Neural progenitor cell (in vitro differentiated cells): ENCODE measurements at regions not wholly inside any gene's neighbourhood (a gene's known extent, or its start where the extent isn't known, plus 50 kb on each side); places are given as distances from the start of the nearest gene placed in this dataset.

Source experiments
- DNase-seq: peaks from one replicate; pipeline ENCODE4 v3.0.0-alpha.2; 2016; ENCODE audit warnings: low spot score
- H2AFZ ChIP-seq: fragments of 200-600 bp; sonication (generic); replicated peaks from 2 replicates; pipeline ENCODE4 v1.6.1; 2016; ENCODE audit warnings: antibody characterized with exemption
- H3F3A ChIP-seq: fragments of 200-600 bp; sonication (generic); 2 replicates; pipeline ENCODE4 v1.6.1; 2016; ENCODE audit warnings: antibody characterized with exemption, low read depth
- H3K27ac ChIP-seq: fragments of 200-600 bp; sonication (generic); 2 replicates; pipeline ENCODE4 v1.5.1; 2016; ENCODE audit warnings: mild to moderate bottlenecking
- H3K27me3 ChIP-seq: fragments of 200-600 bp; sonication (generic); 2 replicates; pipeline ENCODE4 v1.6.1; 2016; ENCODE audit warnings: mild to moderate bottlenecking, moderate library complexity
- H3K36me3 ChIP-seq: fragments of 200-600 bp; sonication (generic); 2 replicates; pipeline ENCODE4 v1.5.1; 2016
- H3K4me1 ChIP-seq: fragments of 200-600 bp; sonication (generic); 2 replicates; pipeline ENCODE4 v1.6.1; 2016; ENCODE audit warnings: mixed run types
- H3K4me2 ChIP-seq: fragments of 200-600 bp; sonication (generic); 2 replicates; pipeline ENCODE4 v1.6.1; 2016
- H3K4me3 ChIP-seq: fragments of 200-600 bp; sonication (generic); 2 replicates; pipeline ENCODE4 v1.5.1; 2016
- H3K79me2 ChIP-seq: fragments of 200-600 bp; sonication (generic); 2 replicates; pipeline ENCODE4 v1.6.1; 2016; ENCODE audit warnings: low read depth
- H3K9ac ChIP-seq: fragments of 200-600 bp; sonication (generic); 2 replicates; pipeline ENCODE4 v1.6.1; 2016
- H3K9me3 ChIP-seq: fragments of 200-600 bp; sonication (generic); 2 replicates; pipeline ENCODE4 v1.5.1; 2016; ENCODE audit warnings: low read depth
- H4K20me1 ChIP-seq: fragments of 200-600 bp; sonication (generic); 2 replicates; pipeline ENCODE4 v1.6.1; 2016; ENCODE audit warnings: low read depth
- H3K27ac Mint-ChIP-seq: 3 replicates; pipeline ENCODE4 v1.8.0; 2021; ENCODE audit warnings: mixed read lengths
- H3K27me3 Mint-ChIP-seq: 2 replicates; pipeline ENCODE4 v1.8.0; 2022; ENCODE audit warnings: low read depth, mild to moderate bottlenecking, inconsistent platforms, moderate library complexity, mixed read lengths; ENCODE audit not compliant: insufficient read depth
- H3K36me3 Mint-ChIP-seq: 3 replicates; pipeline ENCODE4 v1.8.0; 2021; ENCODE audit warnings: mixed read lengths
- H3K4me1 Mint-ChIP-seq: 3 replicates; pipeline ENCODE4 v1.8.0; 2021; ENCODE audit warnings: mixed read lengths
- H3K4me3 Mint-ChIP-seq: 3 replicates; pipeline ENCODE4 v1.8.0; 2021; ENCODE audit warnings: mild to moderate bottlenecking, moderate library complexity, mixed read lengths
- H3K9me3 Mint-ChIP-seq: 3 replicates; pipeline ENCODE4 v1.8.0; 2020; ENCODE audit warnings: mixed read lengths
- CTCF ChIP-seq: fragments of 200-600 bp; sonication (generic); IDR thresholded peaks from 2 replicates; pipeline ENCODE4 v1.5.1; 2017; ENCODE audit warnings: antibody characterized with exemption, mild to moderate bottlenecking
- EZH2 ChIP-seq: fragments of 200-600 bp; sonication (generic); IDR thresholded peaks from 2 replicates; pipeline ENCODE4 v1.6.1; 2017; ENCODE audit warnings: antibody characterized with exemption, mild to moderate bottlenecking, moderate library complexity
- EZH2phosphoT487 ChIP-seq: fragments of 200-600 bp; sonication (generic); IDR thresholded peaks from 2 replicates; pipeline ENCODE4 v1.6.1; 2017; ENCODE audit warnings: antibody characterized with exemption

DNA sequence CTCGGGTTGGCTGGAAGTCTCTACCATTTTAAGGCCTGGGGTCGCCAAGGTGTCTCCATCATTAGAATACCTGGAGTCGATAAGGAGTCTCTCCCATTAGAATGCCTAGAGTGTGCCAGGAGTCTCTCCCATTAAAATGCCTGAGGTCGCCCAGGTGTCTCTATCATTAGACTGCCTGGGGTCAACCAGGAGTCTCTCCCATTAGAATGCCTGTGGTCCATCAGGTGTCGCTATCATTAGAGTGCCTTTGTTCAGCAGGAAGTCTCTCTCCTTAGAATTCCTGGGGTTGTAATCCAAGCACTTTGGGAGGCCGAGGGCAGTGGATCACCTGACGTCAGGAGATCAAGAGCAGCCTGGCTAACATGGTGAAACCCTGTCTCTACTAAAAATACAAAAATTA is 1533.0 kb downstream of the UQCRFS1 start:
- TF ChIP-seq EZH2 (no peak), CTCF (no peak), EZH2phosphoT487 (no peak)
- H3K9ac ChIP-seq, result no peak overlapping the region
- H3K4me1 ChIP-seq, result no peaks in the 10 kb centered on the region
- Mint-ChIP-seq H3K27me3 (no peaks in the 10 kb centered on the region), H3K9me3 (peaks cover 58% of the 10 kb centered on the region), H3K36me3 (peaks cover 2% of the 10 kb centered on the region), H3K4me3 (no peak overlapping the region), H3K27ac (no peak overlapping the region), H3K4me1 (no peaks in the 10 kb centered on the region)
- H3K9me3 ChIP-seq, result peaks cover 41% of the 10 kb centered on the region
- H2AFZ ChIP-seq, result no peak overlapping the region
- no peak overlapping the region for H3K4me2 ChIP-seq
- H3K4me3 ChIP-seq, result no peak overlapping the region
- no peaks in the 10 kb centered on the region for H4K20me1 ChIP-seq
- no peaks in the 10 kb centered on the region for H3F3A ChIP-seq
- H3K79me2 ChIP-seq, result no peaks in the 10 kb centered on the region
- no peak overlapping the region for H3K27ac ChIP-seq
- DNase-seq, result no peak
- H3K27me3 ChIP-seq, result no peaks in the 10 kb centered on the region
- H3K36me3 ChIP-seq, result peaks cover 3% of the 10 kb centered on the region

- peaks cover 61% of the 10 kb centered on the region for H3K9me3 Mint-ChIP-seq
- no peaks in the 10 kb centered on the region for H3K27me3 Mint-ChIP-seq
- DNase-seq, result no peak
- peaks cover 2% of the 10 kb centered on the region for H3K36me3 Mint-ChIP-seq
- Histone ChIP-seq H3K36me3 (peaks cover 3% of the 10 kb centered on the region), H3F3A (no peaks in the 10 kb centered on the region), H4K20me1 (no peaks in the 10 kb centered on the region), H3K79me2 (no peaks in the 10 kb centered on the region), H3K27me3 (no peaks in the 10 kb centered on the region), H3K9me3 (peaks cover 37% of the 10 kb centered on the region), H3K4me1 (no peaks in the 10 kb centered on the region), H3K4me3 (no peak overlapping the region), H2AFZ (no peak overlapping the region), H3K9ac (no peak overlapping the region), H3K4me2 (no peak overlapping the region), H3K27ac (no peak overlapping the region)
- H3K4me3 Mint-ChIP-seq, result no peak overlapping the region
- no peak overlapping the region for H3K27ac Mint-ChIP-seq
- no peaks in the 10 kb centered on the region for H3K4me1 Mint-ChIP-seq
- TF ChIP-seq EZH2, result no peak
- no peak for TF ChIP-seq EZH2phosphoT487
Measured at GRCh38 chr19:27679399-27679798, 1533.6 kb downstream of the UQCRFS1 start.

GRCh38 chr19:27676877-27677276 is 1536.1 kb downstream of the UQCRFS1 start:
- H3K36me3 Mint-ChIP-seq, result peaks cover 2% of the 10 kb centered on the region
- Histone ChIP-seq H3K9me3 (peaks cover 20% of the 10 kb centered on the region), H4K20me1 (no peaks in the 10 kb centered on the region), H3K79me2 (no peaks in the 10 kb centered on the region), H3K4me1 (no peaks in the 10 kb centered on the region), H3F3A (no peaks in the 10 kb centered on the region), H3K9ac (no peak overlapping the region), H3K4me2 (no peak overlapping the region), H3K36me3 (no peaks in the 10 kb centered on the region), H3K27me3 (no peaks in the 10 kb centered on the region), H2AFZ (no peak overlapping the region), H3K4me3 (no peak overlapping the region), H3K27ac (no peak overlapping the region)
- H3K4me3 Mint-ChIP-seq, result no peak overlapping the region
- no peak for TF ChIP-seq EZH2
- no peak for TF ChIP-seq EZH2phosphoT487
- no peak for TF ChIP-seq CTCF
- DNase-seq, result no peak
- H3K27ac Mint-ChIP-seq, result no peak overlapping the region
- no peaks in the 10 kb centered on the region for H3K4me1 Mint-ChIP-seq
- peaks cover 78% of the 10 kb centered on the region for H3K9me3 Mint-ChIP-seq
- no peaks in the 10 kb centered on the region for H3K27me3 Mint-ChIP-seq

DNA sequence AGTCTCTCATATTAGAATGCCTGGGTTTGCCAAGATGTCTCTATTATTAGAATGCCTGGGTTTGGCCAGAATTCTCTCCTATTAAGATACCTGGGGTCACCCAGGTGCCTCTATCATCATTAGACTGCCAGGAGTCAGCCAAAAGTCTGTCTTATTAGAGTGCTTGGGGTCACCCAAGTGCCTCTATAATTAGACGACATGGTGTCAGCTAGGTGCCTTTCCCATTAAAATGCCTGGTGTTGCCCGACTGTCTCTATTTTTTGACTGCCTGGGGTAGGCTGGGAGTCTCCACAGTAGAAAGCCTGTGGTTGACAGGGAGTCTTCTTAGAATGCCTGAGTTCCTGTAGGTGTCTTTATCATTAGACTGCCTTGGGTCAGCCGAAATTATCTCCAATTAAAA is 1536.6 kb downstream of the UQCRFS1 start:
- Mint-ChIP-seq H3K4me3 (no peak overlapping the region), H3K9me3 (peaks cover 84% of the 10 kb centered on the region)

More for the DNA sequence above, 1536.6 kb downstream of the UQCRFS1 start:
- Histone ChIP-seq H3K36me3 (no peaks in the 10 kb centered on the region), H2AFZ (no peak overlapping the region), H3K9me3 (peaks cover 15% of the 10 kb centered on the region), H3F3A (no peaks in the 10 kb centered on the region), H3K9ac (no peak overlapping the region), H3K79me2 (no peaks in the 10 kb centered on the region), H4K20me1 (no peaks in the 10 kb centered on the region), H3K27ac (no peak overlapping the region), H3K4me1 (no peaks in the 10 kb centered on the region), H3K27me3 (no peaks in the 10 kb centered on the region), H3K4me3 (no peak overlapping the region), H3K4me2 (no peak overlapping the region)
- Mint-ChIP-seq H3K27me3 (no peaks in the 10 kb centered on the region), H3K4me1 (no peaks in the 10 kb centered on the region), H3K27ac (no peak overlapping the region), H3K36me3 (peaks cover 2% of the 10 kb centered on the region)
- TF ChIP-seq CTCF, result no peak
- TF ChIP-seq EZH2, result no peak
- TF ChIP-seq EZH2phosphoT487, result no peak
- no peak for DNase-seq
